ENCODE measurements at regions not wholly inside any gene's neighbourhood (a gene's known extent, or its start where the extent isn't known, plus 50 kb on each side); places are given as distances from the start of the nearest gene placed in this dataset.

- no peak for TF ChIP-seq NFE2L2 (conservative IDR thresholded peaks at IDR 0.05; ENCODE audit: low read length)
- TF ChIP-seq, protein P1, sequence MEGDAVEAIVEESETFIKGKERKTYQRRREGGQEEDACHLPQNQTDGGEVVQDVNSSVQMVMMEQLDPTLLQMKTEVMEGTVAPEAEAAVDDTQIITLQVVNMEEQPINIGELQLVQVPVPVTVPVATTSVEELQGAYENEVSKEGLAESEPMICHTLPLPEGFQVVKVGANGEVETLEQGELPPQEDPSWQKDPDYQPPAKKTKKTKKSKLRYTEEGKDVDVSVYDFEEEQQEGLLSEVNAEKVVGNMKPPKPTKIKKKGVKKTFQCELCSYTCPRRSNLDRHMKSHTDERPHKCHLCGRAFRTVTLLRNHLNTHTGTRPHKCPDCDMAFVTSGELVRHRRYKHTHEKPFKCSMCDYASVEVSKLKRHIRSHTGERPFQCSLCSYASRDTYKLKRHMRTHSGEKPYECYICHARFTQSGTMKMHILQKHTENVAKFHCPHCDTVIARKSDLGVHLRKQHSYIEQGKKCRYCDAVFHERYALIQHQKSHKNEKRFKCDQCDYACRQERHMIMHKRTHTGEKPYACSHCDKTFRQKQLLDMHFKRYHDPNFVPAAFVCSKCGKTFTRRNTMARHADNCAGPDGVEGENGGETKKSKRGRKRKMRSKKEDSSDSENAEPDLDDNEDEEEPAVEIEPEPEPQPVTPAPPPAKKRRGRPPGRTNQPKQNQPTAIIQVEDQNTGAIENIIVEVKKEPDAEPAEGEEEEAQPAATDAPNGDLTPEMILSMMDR (IDR thresholded peaks at IDR 0.05), result no peak
- TF ChIP-seq MAFK (IDR thresholded peaks at IDR 0.05; ENCODE audit: partially characterized antibody), result no peak
- TF ChIP-seq SMC3 (IDR thresholded peaks at IDR 0.05), result no peak
- TF ChIP-seq ZNF302 (CRISPR knock-in tag; IDR thresholded peaks at IDR 0.05), result no peak
- TF ChIP-seq EP300 (IDR thresholded peaks at IDR 0.05), result no peak
- no peak for TF ChIP-seq POLR2A (IDR thresholded peaks at IDR 0.05; ENCODE audit: low read length)
- no peak for TF ChIP-seq HOXA7 (CRISPR knock-in tag; IDR thresholded peaks at IDR 0.05)
- TF ChIP-seq KDM1A (IDR thresholded peaks at IDR 0.05; ENCODE audit: low read depth), result no peak
- TF ChIP-seq, protein P2, sequence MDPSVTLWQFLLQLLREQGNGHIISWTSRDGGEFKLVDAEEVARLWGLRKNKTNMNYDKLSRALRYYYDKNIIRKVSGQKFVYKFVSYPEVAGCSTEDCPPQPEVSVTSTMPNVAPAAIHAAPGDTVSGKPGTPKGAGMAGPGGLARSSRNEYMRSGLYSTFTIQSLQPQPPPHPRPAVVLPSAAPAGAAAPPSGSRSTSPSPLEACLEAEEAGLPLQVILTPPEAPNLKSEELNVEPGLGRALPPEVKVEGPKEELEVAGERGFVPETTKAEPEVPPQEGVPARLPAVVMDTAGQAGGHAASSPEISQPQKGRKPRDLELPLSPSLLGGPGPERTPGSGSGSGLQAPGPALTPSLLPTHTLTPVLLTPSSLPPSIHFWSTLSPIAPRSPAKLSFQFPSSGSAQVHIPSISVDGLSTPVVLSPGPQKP (IDR thresholded peaks at IDR 0.05; ENCODE audit: low read depth, low read length), result no peak
- no peak for TF ChIP-seq MAZ (IDR thresholded peaks at IDR 0.05; ENCODE audit: borderline replicate concordance, low read depth, low read length)
Observed at GRCh38 chr4:111562826-111563225, 582.4 kb upstream of the FAM241A start.
